Stimulated activated CD4-positive, alpha-beta T cell treated with anti-CD3 and anti-CD28 coated beads, Interleukin-1b, Interleukin-23, amount 100 ng/mL, for 48 hours (primary cell): ENCODE measurements at regions not wholly inside any gene's neighbourhood (a gene's known extent, or its start where the extent isn't known, plus 50 kb on each side); places are given as distances from the start of the nearest gene placed in this dataset.
"Not testable (repeated sequence)": the region's sequence is repeated elsewhere in the genome, so short reads cannot be mapped to it uniquely, and the experiment has no call there.

Source experiments
- DNase-seq: peaks from one replicate; pipeline ENCODE4 v3.0.0-alpha.2; 2020

GRCh38 chr13:48810013-48810412 lies 156.3 kb downstream of the CYSLTR2 start:
- DNase-seq = no peak

DNA sequence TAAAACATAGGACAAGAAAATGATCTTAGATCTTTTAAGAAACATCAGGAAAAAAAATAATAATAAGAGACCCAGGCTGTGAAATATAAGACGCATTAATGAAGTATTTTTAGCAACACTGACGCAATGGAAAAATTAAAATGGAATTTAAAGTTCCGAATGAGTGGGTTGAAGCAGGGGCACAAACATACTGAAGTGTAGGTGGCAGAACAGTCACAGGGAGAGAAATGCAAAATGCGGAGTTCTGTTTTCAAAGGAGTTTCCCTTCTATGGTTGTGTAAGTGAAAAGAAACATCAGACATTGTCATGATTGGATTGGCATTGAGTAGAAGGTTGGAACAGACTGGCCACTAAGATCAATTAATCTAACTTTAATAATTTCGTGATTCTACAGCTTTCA lies 159.8 kb downstream of the CYSLTR2 start:
- DNase-seq = no peak

GRCh38 chr13:48816700-48817099 lies 159.0 kb upstream of the FNDC3A start:
- DNase-seq = no peak

- no peak for DNase-seq
Observed at GRCh38 chr13:48817166-48817802, 158.4 kb upstream of the FNDC3A start.

DNA sequence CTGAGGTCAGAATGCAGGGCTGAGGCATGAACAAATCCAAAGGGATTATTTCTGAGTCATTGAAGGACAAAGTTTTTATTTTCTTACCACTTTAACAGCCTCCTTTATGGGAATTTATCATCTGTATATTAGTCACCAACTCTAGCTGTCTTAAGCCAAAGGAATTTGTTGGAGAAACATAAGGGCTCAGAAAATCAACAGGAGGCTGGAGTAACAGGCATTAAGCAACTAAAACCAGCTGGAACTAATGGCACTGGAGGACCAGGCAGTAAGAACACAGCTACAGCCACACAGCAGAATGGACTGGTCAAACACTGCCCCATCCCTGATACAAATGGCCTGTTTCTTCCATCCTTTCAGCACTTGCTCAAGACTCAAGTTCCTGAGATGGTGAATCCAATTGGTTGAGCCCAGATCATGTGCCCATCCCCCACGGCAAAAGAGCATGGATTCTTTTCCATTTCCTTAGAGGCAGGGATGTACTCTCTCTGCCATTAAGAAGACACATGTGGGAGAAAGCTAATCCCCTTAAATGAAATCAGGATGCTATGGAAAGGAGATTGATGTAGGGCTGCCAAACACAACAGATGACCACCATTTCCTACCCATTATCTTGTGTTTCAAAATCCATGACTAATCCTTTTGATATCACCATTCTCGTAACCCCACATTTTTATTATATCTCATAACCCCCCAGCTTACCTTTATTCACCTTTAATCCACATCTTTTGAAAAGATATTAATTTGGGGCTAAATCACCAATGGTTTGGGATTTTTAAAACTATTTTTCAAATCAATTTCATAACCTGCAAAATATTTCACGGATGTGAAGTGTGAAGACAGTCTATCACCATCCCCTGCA lies 157.0 kb upstream of the FNDC3A start:
- DNase-seq = no peak

GRCh38 chr13:48819376-48819775 lies 156.3 kb upstream of the FNDC3A start:
- DNase-seq = no peak

DNA sequence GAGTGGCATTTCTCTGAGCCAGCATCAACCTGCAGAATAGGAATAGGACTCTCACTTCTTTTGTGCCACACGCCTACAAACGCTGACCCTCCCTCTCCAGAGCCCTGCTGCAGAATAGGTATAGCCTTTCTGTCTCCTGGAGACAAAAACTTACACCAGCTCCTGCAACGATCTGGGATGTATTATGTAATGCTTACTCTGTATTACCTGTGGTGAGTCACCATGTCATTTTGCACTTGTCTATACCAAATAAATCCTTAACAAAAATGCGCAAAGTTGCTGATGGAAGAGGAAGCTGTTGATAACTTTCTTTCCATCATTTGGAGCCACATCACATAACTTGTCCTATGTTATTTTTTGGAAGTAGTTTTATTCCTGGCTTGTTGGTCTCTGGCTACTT lies 155.8 kb upstream of the FNDC3A start:
- DNase-seq = no peak

- not testable (repeated sequence) for DNase-seq
Observed at GRCh38 chr13:48823526-48823925, 152.2 kb upstream of the FNDC3A start.

DNA sequence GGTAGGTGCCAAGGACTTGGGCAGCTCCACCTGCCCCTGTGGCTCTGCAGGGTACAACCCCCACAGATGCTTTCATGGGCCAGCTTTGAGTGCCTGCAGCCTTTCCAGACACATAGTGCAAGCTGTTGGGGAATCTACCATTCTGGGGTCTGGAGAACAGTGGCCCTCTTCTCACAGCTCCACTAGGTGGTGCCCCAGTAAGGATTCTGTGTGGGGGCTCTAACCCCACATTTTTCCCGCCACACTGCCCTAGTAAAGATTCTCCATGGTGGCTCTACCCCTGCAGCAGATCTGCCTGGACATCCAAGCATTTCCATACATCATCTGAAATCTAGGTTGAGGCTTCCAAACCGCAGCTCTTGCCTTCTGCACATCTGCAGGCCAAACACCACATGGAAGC lies 149.7 kb upstream of the FNDC3A start:
- no peak for DNase-seq

- DNase-seq = not testable (repeated sequence)
Observed at GRCh38 chr13:48826922-48827454, 148.7 kb upstream of the FNDC3A start.

DNA sequence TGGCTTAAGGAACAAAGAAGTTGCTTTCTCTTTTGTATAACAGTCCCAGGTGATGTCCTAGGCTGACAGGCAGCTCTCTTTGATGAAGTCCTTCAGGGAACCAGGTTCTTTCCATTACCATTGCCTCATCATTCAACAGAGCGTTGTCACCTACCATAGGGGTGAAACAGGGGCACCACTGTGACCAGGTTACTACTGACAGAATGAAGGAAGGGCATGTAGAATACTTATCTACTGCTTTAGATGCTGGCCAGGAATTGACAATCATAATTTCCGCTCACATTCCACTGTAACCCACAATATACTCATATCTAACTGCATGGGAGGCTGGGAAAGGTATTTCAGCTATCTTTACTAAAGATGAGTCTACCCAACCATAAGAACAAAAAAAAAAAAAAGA lies 148.0 kb upstream of the FNDC3A start:
- peak; percentile 8 for DNase-seq

DNA sequence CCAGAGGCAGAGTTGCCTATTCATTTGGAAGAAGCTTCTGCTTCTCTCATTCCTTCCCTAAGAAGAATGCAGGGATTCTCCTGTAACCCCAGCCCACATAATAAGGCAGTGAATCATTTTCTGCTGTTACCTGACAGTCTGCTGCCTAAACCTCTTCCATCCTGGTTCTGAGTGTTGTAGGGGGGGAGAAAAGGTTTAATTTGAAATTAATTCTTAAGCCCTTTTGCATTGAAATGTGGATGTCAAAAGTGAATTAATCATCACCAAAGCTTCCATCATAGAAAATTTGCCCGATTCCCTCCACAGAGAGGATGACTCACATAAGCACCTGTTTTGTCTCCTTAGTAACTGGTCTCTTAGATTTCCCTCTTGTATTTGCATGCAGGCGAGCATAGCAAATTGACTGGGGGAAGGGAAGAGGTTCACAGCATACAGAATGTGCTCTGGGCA lies 146.7 kb upstream of the FNDC3A start:
- DNase-seq = peak; percentile 8

GRCh38 chr13:48829536-48829935 lies 146.2 kb upstream of the FNDC3A start:
- no peak for DNase-seq

GRCh38 chr13:48831248-48831647 lies 144.5 kb upstream of the FNDC3A start:
- no peak for DNase-seq

DNA sequence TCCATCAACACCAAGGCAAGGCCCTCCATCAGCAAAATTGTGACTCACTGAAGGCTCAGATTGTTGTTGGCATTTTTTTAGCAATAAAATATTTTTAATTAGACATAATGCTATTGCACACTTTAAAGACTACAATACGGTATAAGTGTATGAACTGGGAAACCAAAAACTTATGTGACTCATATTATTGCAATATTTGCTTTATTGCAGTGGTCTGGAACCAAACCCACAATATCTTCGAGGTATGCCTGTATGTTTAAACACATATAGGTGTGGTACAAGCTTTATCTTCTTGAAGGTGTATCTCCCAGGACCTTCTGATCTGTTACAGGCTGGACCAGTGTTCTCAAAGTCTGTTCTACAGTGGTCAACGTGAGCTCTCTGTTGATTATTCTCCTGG lies 142.3 kb upstream of the FNDC3A start:
- no peak for DNase-seq

- DNase-seq = not testable (repeated sequence)
Observed at GRCh38 chr13:48835326-48835725, 140.4 kb upstream of the FNDC3A start.

GRCh38 chr13:48838193-48838973 lies 137.3 kb upstream of the FNDC3A start:
- DNase-seq = no peak

GRCh38 chr13:48839171-48839570 lies 136.5 kb upstream of the FNDC3A start:
- DNase-seq = no peak

- DNase-seq = no peak
Observed at GRCh38 chr13:48840366-48840765, 135.3 kb upstream of the FNDC3A start.

DNA sequence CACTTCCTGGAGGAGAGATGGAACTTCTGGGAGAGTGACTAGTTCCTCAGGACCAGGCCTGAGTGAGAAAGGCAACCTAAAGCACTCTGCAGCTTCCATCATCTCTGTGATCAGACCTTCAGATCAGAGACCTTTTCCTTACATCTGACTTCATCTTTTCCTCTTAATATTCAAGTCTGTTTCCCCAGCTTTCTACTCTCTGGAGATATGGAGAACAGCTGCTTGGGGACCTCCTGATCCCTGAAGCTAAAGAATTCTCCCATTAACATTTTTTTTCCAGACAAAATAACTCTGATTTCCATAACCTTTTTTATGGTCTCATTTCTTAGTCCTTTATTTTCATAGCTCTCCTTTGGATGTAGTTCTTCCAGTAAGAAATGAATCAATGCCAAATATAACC lies 133.4 kb upstream of the FNDC3A start:
- no peak for DNase-seq

DNA sequence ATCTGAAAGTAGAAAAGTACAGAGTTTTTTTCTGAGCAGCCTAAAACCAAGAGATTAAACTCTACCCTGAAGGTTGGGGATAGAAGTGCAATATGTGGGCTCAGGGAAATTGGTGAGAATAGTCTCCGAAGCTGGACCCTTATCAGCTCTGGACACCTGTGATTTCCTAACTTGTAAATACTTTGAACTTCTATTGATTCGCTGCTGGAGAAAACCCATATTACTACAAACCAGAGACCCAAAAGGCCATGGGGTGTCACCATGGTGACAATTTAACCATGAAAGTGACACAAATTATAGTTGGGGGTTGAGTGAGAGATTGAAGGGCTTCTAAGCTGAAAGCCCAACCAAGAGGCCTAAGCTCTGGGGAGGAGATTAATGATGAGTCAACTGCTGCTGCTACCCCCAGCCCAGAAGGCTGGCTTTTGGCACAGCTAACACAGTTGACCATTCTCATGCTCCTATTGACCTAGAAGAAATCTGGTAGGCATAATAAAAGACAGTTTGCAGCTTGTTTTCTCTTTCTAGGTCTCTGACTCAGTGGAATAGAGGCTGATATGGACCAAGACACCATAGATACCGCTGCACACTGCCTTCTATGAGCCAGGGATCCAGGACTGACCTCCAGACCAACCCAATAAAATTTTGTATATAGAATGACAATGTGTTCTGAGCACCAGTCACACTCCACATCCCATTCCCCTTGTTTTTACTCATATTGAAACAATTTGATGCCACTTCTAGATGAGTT lies 131.9 kb upstream of the FNDC3A start:
- DNase-seq = no peak

- DNase-seq = no peak
Observed at GRCh38 chr13:48844676-48845075, 131.0 kb upstream of the FNDC3A start.

GRCh38 chr13:48849515-48849914 lies 126.2 kb upstream of the FNDC3A start:
- DNase-seq = no peak
